ENCODE measurements at regions not wholly inside any gene's neighbourhood (a gene's known extent, or its start where the extent isn't known, plus 50 kb on each side); places are given as distances from the start of the nearest gene placed in this dataset.

GRCh38 chr11:128310005-128310404 is 277.4 kb downstream of the ETS1 start (continued):
- no peak for TF ChIP-seq NKRF (conservative IDR thresholded peaks at IDR 0.05)
- peak; percentile 30; the same call in 1 of the 2 replicates for TF ChIP-seq NFIC (IDR thresholded peaks at IDR 0.05; ENCODE audit: low read depth, low read length)
- TF ChIP-seq CHD4 (IDR thresholded peaks at IDR 0.05), result no peak
- TF ChIP-seq E2F8 (IDR thresholded peaks at IDR 0.05; ENCODE audit: low read depth, partially characterized antibody), result no peak
- TF ChIP-seq ZNF622 (IDR thresholded peaks at IDR 0.05), result no peak
- TF ChIP-seq IKZF2 (IDR thresholded peaks at IDR 0.05), result no peak
- TF ChIP-seq NRF1 (conservative IDR thresholded peaks at IDR 0.05; ENCODE audit: low read depth, low read length), result no peak
- no peak for TF ChIP-seq BCL11A (IDR thresholded peaks at IDR 0.05; ENCODE audit: low read depth, low read length)
- TF ChIP-seq SREBF2 (IDR thresholded peaks at IDR 0.05; ENCODE audit: low read length), result no peak
- TF ChIP-seq ZNF687 (IDR thresholded peaks at IDR 0.05), result 0 out of 2 replicates have a peak, but pooled peaks have one; percentile 23
- no peak for TF ChIP-seq KDM1A (IDR thresholded peaks at IDR 0.05; ENCODE audit: borderline replicate concordance)
- TF ChIP-seq CEBPZ (IDR thresholded peaks at IDR 0.05; ENCODE audit: low read depth, low read length), result no peak
- TF ChIP-seq KLF5 (IDR thresholded peaks at IDR 0.05; ENCODE audit: partially characterized antibody), result no peak
- TF ChIP-seq ESRRA (IDR thresholded peaks at IDR 0.05; ENCODE audit: low read length), result no peak
- no peak for TF ChIP-seq IRF4 (IDR thresholded peaks at IDR 0.05; ENCODE audit: low read depth, low read length)
- TF ChIP-seq CREM (IDR thresholded peaks at IDR 0.05; ENCODE audit: low read depth), result no peak
- no peak for TF ChIP-seq CREB1 (IDR thresholded peaks at IDR 0.05; ENCODE audit: low read depth)
- TF ChIP-seq ATF7 (IDR thresholded peaks at IDR 0.05; ENCODE audit: low read depth), result no peak

All from GM12878 (cell line).